Fibroblast of pulmonary artery (primary cell): ENCODE measurements at regions not wholly inside any gene's neighbourhood (a gene's known extent, or its start where the extent isn't known, plus 50 kb on each side); places are given as distances from the start of the nearest gene placed in this dataset.
"Not testable (repeated sequence)": the region's sequence is repeated elsewhere in the genome, so short reads cannot be mapped to it uniquely, and the experiment has no call there.

ENCODE experiments used
- DNase-seq: peaks from one replicate; pipeline ENCODE4 v3.0.0-alpha.2; 2010; ENCODE audit warnings: low read depth
- H3K4me3 ChIP-seq: replicated peaks from 2 replicates; pipeline ENCODE4 v1.5.1; 2011; ENCODE audit warnings: low read depth, mild to moderate bottlenecking, control low read depth, low read length, moderate library complexity
- TF ChIP-seq, protein P1 (sequence below): IDR thresholded peaks from 2 replicates; pipeline ENCODE4 v1.5.1; 2011; ENCODE audit warnings: mild to moderate bottlenecking, control low read depth, low read length, inconsistent platforms; ENCODE audit errors: missing control alignments

DNA sequence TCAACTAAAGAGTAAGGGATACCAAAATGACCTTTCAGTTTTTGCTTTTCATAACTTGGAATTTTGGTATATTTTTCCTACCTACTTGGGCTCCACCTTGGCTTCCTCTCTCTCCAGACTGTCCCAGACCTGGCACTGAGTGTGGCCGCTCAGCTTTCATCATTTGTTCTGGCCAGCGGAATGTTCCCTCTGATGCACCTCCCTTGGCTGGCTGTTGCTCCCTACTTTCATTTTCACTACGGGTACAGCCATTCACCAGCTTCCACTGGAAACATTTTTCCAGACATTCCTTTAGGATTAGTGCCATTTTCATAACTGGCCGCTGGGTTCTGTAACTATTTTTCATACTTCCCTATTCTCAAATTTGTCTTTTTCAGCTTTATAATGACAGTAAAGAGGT is 487.4 kb downstream of the TENT5A start:
- peak overlapping the region; percentile 26 for H3K4me3 ChIP-seq
- peak; percentile 52 for DNase-seq
- TF ChIP-seq, protein P1, sequence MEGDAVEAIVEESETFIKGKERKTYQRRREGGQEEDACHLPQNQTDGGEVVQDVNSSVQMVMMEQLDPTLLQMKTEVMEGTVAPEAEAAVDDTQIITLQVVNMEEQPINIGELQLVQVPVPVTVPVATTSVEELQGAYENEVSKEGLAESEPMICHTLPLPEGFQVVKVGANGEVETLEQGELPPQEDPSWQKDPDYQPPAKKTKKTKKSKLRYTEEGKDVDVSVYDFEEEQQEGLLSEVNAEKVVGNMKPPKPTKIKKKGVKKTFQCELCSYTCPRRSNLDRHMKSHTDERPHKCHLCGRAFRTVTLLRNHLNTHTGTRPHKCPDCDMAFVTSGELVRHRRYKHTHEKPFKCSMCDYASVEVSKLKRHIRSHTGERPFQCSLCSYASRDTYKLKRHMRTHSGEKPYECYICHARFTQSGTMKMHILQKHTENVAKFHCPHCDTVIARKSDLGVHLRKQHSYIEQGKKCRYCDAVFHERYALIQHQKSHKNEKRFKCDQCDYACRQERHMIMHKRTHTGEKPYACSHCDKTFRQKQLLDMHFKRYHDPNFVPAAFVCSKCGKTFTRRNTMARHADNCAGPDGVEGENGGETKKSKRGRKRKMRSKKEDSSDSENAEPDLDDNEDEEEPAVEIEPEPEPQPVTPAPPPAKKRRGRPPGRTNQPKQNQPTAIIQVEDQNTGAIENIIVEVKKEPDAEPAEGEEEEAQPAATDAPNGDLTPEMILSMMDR, result no peak

DNA sequence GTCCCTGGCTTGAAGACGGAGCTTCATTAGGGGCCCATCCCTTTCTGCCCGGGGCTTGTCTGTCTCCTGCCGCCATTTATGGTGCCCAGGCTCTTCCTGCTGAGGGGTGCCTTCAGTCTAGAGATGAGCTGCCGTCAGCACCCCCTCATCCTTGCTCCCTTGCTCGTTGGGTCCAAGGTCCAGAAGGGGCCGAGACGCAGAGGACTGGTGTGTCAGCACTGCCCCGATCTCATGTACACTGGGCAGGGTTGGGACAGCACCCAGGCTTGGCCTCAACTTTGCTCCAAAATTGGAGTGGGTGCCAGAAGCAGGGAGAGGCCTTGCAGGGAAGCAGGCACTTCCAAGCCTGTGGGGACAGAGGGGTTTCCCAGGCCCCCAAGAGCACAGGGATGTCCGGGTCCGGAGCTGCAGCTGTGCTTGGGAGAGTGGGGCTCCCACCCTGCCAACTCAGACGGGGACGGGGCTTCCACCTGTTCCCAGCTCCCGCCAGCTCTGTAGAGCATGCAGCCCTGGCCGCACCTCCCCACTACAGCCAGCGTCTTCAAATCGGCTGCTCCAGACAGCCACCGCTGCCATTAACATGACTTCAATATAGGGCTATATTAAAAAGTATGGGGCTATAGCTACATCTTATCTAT is 488.8 kb downstream of the TENT5A start:
- H3K4me3 ChIP-seq, result no peak overlapping the region
- TF ChIP-seq, protein P1, result no peak
- DNase-seq, result no peak

DNA sequence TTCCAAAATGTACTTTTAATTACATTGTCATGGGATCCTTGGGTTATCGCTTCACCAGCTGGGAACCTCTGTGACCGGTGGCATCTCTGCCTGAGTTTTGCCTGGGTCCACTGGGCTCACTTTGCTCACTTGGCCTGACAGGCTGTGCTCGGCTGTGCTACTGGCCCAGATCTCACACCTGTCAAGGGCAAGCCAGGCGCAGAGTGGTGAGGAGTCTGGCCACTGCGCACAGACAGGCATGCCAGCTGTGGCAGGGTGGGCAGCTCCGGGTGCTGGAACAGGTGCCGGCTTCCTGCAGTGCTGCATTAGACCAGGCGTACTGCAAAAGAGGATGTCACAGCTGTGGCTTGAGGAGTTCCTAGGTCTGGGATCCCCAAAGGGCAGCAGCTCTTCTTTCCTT is 489.8 kb downstream of the TENT5A start:
- no peak for DNase-seq
- H3K4me3 ChIP-seq, result no peak overlapping the region
- TF ChIP-seq, protein P1, result no peak

DNA sequence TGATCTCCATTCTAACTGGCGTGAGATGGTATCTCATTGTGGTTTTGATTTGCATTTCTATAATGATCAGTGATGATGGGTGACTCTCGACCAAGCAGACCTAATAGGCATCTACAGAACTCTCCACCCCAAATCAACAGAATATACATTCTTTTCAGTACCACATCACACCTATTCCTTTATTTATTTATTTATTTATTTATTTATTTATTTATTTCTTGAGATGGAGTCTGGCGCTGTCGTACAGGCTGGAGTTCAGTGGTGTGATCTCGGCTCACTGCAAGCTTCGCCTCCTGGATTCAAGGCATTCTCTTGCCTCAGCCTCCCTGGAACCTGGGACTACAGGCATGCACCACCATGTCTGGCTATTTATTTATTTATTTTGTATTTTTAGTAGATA is 496.3 kb downstream of the TENT5A start:
- not testable (repeated sequence) for DNase-seq, H3K4me3 ChIP-seq

DNA sequence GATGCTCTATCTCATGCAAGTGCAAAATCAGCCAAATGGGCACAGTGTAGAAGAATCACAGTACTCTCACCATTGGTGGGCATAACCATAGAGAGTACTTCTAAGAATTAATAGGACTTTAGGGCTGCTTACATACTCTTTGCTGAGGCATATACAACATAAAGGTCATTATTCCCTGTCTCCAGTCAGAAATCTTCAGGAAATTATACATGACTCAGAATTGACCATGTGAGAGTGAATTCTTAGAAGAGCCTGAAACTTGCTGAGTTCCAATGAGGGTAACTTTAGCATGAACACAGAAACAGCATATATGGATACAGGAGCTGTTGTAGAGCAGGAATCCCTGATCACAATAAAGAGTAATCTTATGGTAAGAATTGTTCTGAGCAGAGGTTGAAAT is 498.7 kb downstream of the TENT5A start:
- DNase-seq, result peak; percentile 3
- TF ChIP-seq, protein P1, result no peak
- H3K4me3 ChIP-seq, result no peak overlapping the region

DNA sequence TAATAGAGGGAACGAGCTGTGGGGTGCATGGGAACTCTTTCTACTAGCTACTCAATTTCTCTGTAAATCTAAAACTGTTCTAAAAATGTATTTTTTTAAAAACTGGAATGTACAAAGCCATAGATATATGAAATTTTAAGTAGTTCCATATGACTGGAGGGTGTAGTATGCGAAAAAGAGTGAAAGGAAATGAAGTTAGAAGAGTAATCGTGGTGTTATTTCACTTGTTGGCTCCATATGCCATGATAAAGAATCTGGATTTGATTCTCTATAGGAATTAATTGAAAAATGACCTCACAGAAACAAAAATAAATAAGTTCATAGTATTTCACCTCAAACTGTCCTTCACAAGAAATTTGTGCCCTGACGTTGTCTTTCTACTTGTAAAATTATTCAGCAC is 500.2 kb downstream of the TENT5A start:
- no peak for DNase-seq
- H3K4me3 ChIP-seq, result no peak overlapping the region
- TF ChIP-seq, protein P1, result no peak

DNA sequence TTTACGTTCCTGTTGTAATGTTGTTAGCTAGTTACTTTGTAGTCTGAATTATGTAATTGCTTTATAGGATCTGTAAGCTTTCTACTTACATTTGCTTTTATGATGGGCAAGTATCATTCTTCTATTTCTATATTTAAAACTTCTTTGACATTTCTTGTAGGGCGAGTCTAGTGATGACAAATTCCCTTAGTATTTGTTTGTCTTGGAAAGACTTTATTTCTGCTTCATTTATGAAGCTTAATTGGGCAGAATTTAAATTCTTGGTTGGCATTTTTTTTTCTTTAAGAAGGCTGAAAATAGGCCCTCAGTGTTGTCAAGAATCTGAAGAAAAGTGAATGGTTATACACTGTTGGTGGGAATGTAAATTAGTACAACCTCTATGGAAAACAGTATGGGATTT is 506.3 kb downstream of the TENT5A start:
- TF ChIP-seq, protein P1, result no peak
- H3K4me3 ChIP-seq, result no peak overlapping the region
- DNase-seq, result no peak
